AG04449 (cell line): ENCODE measurements at regions not wholly inside any gene's neighbourhood (a gene's known extent, or its start where the extent isn't known, plus 50 kb on each side); places are given as distances from the start of the nearest gene placed in this dataset.

ENCODE experiments used
- CTCF ChIA-PET: fragments of 350-600 bp; formaldehyde crosslinking; extraction: SDS; loops from one replicate; lab custom pipeline; 2021; ENCODE audit warnings: antibody characterized with exemption; lab: Yijun Ruan, JAX
- POLR2A ChIA-PET: fragments of 400-600, 350-600 bp; formaldehyde crosslinking; extraction: SDS; loops from one replicate; lab custom pipeline; 2020; ENCODE audit warnings: antibody characterized with exemption, inconsistent platforms; lab: Yijun Ruan, JAX
- DNase-seq: peaks from one replicate; pipeline ENCODE4 v3.0.0-alpha.2; 2010; ENCODE audit warnings: low read depth, low spot score
- H3K4me3 ChIP-seq: 2 replicates; pipeline ENCODE4 v1.5.1; 2011; ENCODE audit warnings: low read depth, mild to moderate bottlenecking, control low read depth, low read length
- CTCF ChIP-seq: IDR thresholded peaks from one replicate; pipeline ENCODE4 v1.5.1; 2011; ENCODE audit warnings: mild to moderate bottlenecking, moderate library complexity, low read length, control low read depth, inconsistent platforms; ENCODE audit not compliant: insufficient read depth; ENCODE audit errors: missing control alignments

- POLR2A ChIA-PET, result no interaction called here
- no peak for TF ChIP-seq CTCF
Observed at GRCh38 chr3:31047673-31048072, 153.2 kb upstream of the GADL1 start.

GRCh38 chr3:31048143-31048542 lies 153.7 kb upstream of the GADL1 start:
- ChIA-PET CTCF (no interaction called here), POLR2A (no interaction called here)
- no peak for DNase-seq
- no peak overlapping the region for H3K4me3 ChIP-seq
- TF ChIP-seq CTCF, result no peak

More at GRCh38 chr3:31047673-31048072, 153.2 kb upstream of the GADL1 start:
- no peak overlapping the region for H3K4me3 ChIP-seq
- DNase-seq, result no peak
- CTCF ChIA-PET, result no interaction called here

- CTCF ChIA-PET, result no interaction called here
Observed at GRCh38 chr3:31050296-31050695, 155.8 kb upstream of the GADL1 start.

GRCh38 chr3:31051226-31051625 lies 156.8 kb upstream of the GADL1 start:
- ChIA-PET CTCF (no interaction called here), POLR2A (no interaction called here)
- DNase-seq, result no peak
- TF ChIP-seq CTCF, result no peak
- no peak overlapping the region for H3K4me3 ChIP-seq

More at GRCh38 chr3:31050296-31050695, 155.8 kb upstream of the GADL1 start:
- DNase-seq, result no peak
- no peak overlapping the region for H3K4me3 ChIP-seq
- POLR2A ChIA-PET, result no interaction called here
- TF ChIP-seq CTCF, result no peak

GRCh38 chr3:31053299-31053698 lies 158.8 kb upstream of the GADL1 start:
- no peak for TF ChIP-seq CTCF
- CTCF ChIA-PET, result no interaction called here
- POLR2A ChIA-PET, result no interaction called here
- no peak overlapping the region for H3K4me3 ChIP-seq
- no peak for DNase-seq

GRCh38 chr3:31054032-31054431 lies 159.6 kb upstream of the GADL1 start:
- TF ChIP-seq CTCF, result no peak
- ChIA-PET CTCF (no interaction called here), POLR2A (no interaction called here)
- no peak overlapping the region for H3K4me3 ChIP-seq
- no peak for DNase-seq
